Cardiac muscle cell (in vitro differentiated cells and primary cell): ENCODE measurements at regions not wholly inside any gene's neighbourhood (a gene's known extent, or its start where the extent isn't known, plus 50 kb on each side); places are given as distances from the start of the nearest gene placed in this dataset.

Experiments used
- DNase-seq, 2 donors: peaks; one replicate each; pipeline versions ENCODE4 v3.0.0 to v3.0.0-alpha.2; 2010 to 2017; ENCODE audit warnings: low read depth in 1 of 2, low spot score in 1 of 2
- H3K27ac ChIP-seq: fragments of 200-600 bp; sonication (generic); 2 replicates; pipeline ENCODE4 v1.5.1; 2016
- H3K27me3 ChIP-seq: fragments of 200-600 bp; sonication (generic); 2 replicates; pipeline ENCODE4 v1.6.0; 2016; ENCODE audit warnings: control low read depth
- H3K36me3 ChIP-seq: fragments of 200-600 bp; sonication (generic); 2 replicates; pipeline ENCODE4 v1.5.1; 2016; ENCODE audit warnings: control low read depth
- H3K4me1 ChIP-seq: fragments of 200-600 bp; sonication (generic); 2 replicates; pipeline ENCODE4 v1.8.1; 2017; ENCODE audit warnings: low read depth, mild to moderate bottlenecking, mixed run types
- H3K4me3 ChIP-seq: fragments of 200-600 bp; sonication (generic); 2 replicates; pipeline ENCODE4 v1.5.1; 2016; ENCODE audit warnings: mild to moderate bottlenecking
- H3K9me3 ChIP-seq: fragments of 200-600 bp; sonication (generic); 2 replicates; pipeline ENCODE4 v1.5.1; 2017; ENCODE audit warnings: low read depth, mild to moderate bottlenecking, control low read depth
- TF ChIP-seq, protein P1 (sequence below): IDR thresholded peaks from 2 replicates; pipeline ENCODE4 v1.5.1; 2012; ENCODE audit warnings: low read depth, mild to moderate bottlenecking, low read length

DNA sequence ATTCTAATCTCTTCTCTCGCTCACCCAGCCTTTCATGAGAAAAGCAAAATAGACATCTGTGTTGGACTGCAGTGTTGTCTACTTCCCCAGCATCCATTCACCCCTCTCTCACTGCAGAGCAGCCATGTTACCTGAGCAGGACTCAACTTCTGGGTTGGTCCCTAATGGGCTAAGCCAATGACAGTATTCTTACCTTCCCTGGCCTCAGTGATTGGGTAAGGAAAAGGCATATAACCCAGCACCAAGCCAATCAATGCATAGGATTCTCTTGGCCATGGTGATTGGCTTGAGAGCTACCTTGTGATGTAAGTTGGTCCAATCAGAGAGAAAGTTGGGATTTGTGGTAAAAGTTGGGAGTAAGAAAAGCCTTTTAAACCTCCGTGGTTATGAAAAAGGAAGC lies 99.8 kb upstream of the NECTIN1 start:
- Histone ChIP-seq H3K9me3 (no peaks in the 10 kb centered on the region), H3K27me3 (no peaks in the 10 kb centered on the region), H3K4me3 (no peak overlapping the region), H3K27ac (no peak overlapping the region), H3K4me1 (no peaks in the 10 kb centered on the region), H3K36me3 (no peaks in the 10 kb centered on the region)
- DNase-seq, result no peak
- TF ChIP-seq, protein P1, sequence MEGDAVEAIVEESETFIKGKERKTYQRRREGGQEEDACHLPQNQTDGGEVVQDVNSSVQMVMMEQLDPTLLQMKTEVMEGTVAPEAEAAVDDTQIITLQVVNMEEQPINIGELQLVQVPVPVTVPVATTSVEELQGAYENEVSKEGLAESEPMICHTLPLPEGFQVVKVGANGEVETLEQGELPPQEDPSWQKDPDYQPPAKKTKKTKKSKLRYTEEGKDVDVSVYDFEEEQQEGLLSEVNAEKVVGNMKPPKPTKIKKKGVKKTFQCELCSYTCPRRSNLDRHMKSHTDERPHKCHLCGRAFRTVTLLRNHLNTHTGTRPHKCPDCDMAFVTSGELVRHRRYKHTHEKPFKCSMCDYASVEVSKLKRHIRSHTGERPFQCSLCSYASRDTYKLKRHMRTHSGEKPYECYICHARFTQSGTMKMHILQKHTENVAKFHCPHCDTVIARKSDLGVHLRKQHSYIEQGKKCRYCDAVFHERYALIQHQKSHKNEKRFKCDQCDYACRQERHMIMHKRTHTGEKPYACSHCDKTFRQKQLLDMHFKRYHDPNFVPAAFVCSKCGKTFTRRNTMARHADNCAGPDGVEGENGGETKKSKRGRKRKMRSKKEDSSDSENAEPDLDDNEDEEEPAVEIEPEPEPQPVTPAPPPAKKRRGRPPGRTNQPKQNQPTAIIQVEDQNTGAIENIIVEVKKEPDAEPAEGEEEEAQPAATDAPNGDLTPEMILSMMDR, result no peak

DNA sequence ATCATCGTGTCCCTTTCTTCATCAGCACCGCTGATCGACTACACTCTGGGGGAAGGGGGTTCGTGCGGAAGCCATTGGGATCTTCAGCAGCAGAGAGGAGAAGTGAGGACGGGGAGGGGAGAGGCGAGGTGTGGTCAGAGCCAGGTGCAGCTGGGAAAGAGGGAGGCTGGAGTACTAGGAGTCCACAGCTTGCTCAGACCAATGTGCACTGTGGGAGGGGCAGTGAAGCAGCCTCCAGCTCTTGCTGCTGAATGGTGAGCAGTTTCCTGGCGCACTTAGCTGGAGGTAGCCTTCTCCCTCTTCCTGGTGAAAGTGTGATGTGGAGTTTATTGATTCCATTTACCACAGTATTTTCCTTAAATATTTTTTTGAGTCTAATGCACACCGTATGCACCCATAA lies 99.0 kb upstream of the NECTIN1 start:
- Histone ChIP-seq H3K4me3 (no peak overlapping the region), H3K27ac (no peak overlapping the region), H3K27me3 (no peaks in the 10 kb centered on the region), H3K9me3 (no peaks in the 10 kb centered on the region), H3K36me3 (no peaks in the 10 kb centered on the region), H3K4me1 (no peaks in the 10 kb centered on the region)
- TF ChIP-seq, protein P1, result no peak
- no peak for DNase-seq

DNA sequence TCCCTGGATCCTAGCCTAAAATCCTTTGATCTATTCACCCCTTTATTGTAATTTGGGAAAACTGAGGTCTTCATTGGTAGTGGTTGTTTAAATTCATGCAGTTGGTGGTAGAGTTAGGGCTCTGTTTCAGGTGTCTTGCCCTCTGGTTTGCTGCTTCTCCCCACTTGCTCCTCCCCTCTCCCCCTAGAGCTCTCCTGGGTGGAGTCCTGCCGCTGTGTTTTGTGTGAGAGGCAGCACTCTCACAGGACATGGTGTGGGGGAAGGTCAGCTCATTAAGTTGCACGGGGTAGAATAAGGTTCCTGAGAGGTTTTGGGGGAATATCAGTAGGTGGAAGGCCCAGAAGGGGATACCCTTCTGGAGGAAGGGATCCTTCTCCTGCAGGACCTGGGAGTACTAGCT lies 98.1 kb upstream of the NECTIN1 start:
- no peak overlapping the region for H3K27ac ChIP-seq
- TF ChIP-seq, protein P1, result no peak
- H3K4me3 ChIP-seq, result no peak overlapping the region
- no peaks in the 10 kb centered on the region for H3K27me3 ChIP-seq
- H3K4me1 ChIP-seq, result no peaks in the 10 kb centered on the region
- H3K9me3 ChIP-seq, result no peaks in the 10 kb centered on the region
- DNase-seq, result no peak
- no peaks in the 10 kb centered on the region for H3K36me3 ChIP-seq

DNA sequence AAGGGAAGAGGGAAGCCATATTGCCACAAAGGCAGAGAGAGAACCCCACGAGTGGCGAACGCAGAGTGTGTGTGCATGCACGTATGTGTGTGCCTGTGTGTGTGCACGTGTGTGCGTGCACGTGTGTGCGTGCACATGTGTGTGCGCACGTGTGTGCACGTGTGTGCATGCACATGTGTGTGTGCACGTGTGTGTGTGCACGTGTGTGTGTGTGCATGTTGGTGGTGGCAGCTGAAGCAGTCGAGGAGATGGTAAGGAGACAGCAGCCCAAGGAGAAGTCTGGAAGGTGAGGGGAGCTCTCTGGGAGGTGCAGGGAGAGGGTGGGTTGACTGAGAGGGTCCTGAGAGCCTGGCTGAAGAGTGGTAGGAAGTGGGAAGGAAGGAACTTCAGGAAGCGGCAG lies 94.1 kb upstream of the NECTIN1 start:
- DNase-seq, result no peak
- TF ChIP-seq, protein P1, result no peak
- no peak overlapping the region for H3K4me3 ChIP-seq
- H3K9me3 ChIP-seq, result no peaks in the 10 kb centered on the region
- H3K36me3 ChIP-seq, result no peaks in the 10 kb centered on the region
- H3K27ac ChIP-seq, result no peak overlapping the region
- no peaks in the 10 kb centered on the region for H3K4me1 ChIP-seq
- no peaks in the 10 kb centered on the region for H3K27me3 ChIP-seq

DNA sequence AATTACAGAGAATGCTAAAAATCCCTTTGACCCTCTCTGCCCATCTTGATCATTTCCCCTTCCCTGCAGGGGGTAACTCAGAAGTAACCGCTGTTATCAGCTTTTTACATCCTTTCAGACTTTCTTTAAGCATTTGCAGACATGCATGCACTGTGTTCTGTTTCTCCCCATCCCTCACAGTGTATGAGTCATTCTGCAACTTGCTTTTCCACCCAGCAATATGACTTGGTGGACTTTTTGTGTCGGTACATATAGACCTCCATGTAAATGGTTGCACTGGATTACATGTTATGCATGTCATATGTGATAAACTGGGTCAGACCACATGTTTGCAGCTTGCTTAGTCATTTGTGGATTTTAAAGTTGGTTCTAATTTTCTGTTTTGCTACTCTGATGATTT lies 87.7 kb upstream of the NECTIN1 start:
- H3K27ac ChIP-seq, result no peak overlapping the region
- H3K4me1 ChIP-seq, result no peaks in the 10 kb centered on the region
- no peaks in the 10 kb centered on the region for H3K27me3 ChIP-seq
- DNase-seq, result peak in 1 of 2 donors; percentile 22
- H3K9me3 ChIP-seq, result no peaks in the 10 kb centered on the region
- no peaks in the 10 kb centered on the region for H3K36me3 ChIP-seq
- H3K4me3 ChIP-seq, result no peak overlapping the region
- TF ChIP-seq, protein P1, result no peak

DNA sequence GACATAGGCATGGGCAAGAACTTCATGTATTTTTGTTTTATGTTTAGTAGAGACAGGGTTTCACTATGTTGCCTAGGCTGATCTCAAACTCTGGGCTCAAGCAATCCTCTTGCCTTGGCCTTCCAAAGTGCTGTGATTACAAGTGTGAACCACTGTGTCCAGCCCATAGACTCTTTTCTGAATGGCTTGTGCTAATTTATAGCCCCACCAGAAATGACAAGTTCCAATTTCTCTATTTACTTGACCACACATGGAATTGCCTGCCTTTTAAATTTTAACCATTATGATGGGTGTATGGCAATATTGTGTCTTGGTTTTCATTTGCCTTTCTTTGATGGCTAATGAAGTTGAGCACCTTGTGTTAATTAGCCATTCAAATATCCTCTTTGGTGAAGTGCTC lies 85.8 kb upstream of the NECTIN1 start:
- TF ChIP-seq, protein P1, result no peak

More for the DNA sequence above, 85.8 kb upstream of the NECTIN1 start:
- H3K36me3 ChIP-seq, result no peaks in the 10 kb centered on the region
- H3K4me3 ChIP-seq, result no peak overlapping the region
- DNase-seq, result no peak
- no peak overlapping the region for H3K27ac ChIP-seq
- H3K9me3 ChIP-seq, result no peaks in the 10 kb centered on the region
- no peaks in the 10 kb centered on the region for H3K4me1 ChIP-seq
- H3K27me3 ChIP-seq, result no peaks in the 10 kb centered on the region
